Neuronal stem cell (in vitro differentiated cells): ENCODE measurements at regions not wholly inside any gene's neighbourhood (a gene's known extent, or its start where the extent isn't known, plus 50 kb on each side); places are given as distances from the start of the nearest gene placed in this dataset.

Experiments used
- DNase-seq: peaks from one replicate; pipeline ENCODE4 v3.0.0-alpha.2; 2013; ENCODE audit warnings: low spot score
- H2AFZ ChIP-seq: one replicate; pipeline ENCODE4 v1.6.1; 2013; ENCODE audit warnings: mild to moderate bottlenecking, low read length, inconsistent platforms
- H2AK5ac ChIP-seq: 2 replicates; pipeline ENCODE4 v1.6.1; 2013; ENCODE audit warnings: low read depth, mild to moderate bottlenecking, inconsistent platforms, low read length, moderate library complexity, mixed read lengths
- H2BK120ac ChIP-seq: 2 replicates; pipeline ENCODE4 v1.6.1; 2013; ENCODE audit warnings: low read depth, mild to moderate bottlenecking, inconsistent platforms, low read length, moderate library complexity, mixed read lengths
- H2BK12ac ChIP-seq: one replicate; pipeline ENCODE4 v1.6.1; 2013; ENCODE audit warnings: low read length, inconsistent platforms
- H2BK15ac ChIP-seq: 2 replicates; pipeline ENCODE4 v1.6.1; 2013; ENCODE audit warnings: mild to moderate bottlenecking, low read length, inconsistent platforms, mixed read lengths
- H2BK5ac ChIP-seq: one replicate; pipeline ENCODE4 v1.6.1; 2013; ENCODE audit warnings: inconsistent platforms, mild to moderate bottlenecking, low read length, moderate library complexity
- H3K14ac ChIP-seq: one replicate; pipeline ENCODE4 v1.6.1; 2013; ENCODE audit warnings: low read length, inconsistent platforms
- H3K18ac ChIP-seq: 2 replicates; pipeline ENCODE4 v1.6.1; 2013; ENCODE audit warnings: low read length, inconsistent platforms
- H3K23ac ChIP-seq: 2 replicates; pipeline ENCODE4 v1.6.1; 2013; ENCODE audit warnings: low read depth, mild to moderate bottlenecking, mixed read lengths, low read length, inconsistent platforms; ENCODE audit not compliant: poor library complexity
- H3K27ac ChIP-seq: replicated peaks from 3 replicates; pipeline ENCODE4 v1.5.1; 2013; ENCODE audit warnings: low read length, inconsistent platforms
- H3K27me3 ChIP-seq, 3 experiments: 2 replicates each; pipeline ENCODE4 v1.6.1; 2013; ENCODE audit warnings: low read length in 3 of 3, mild to moderate bottlenecking in 2 of 3, inconsistent platforms in 1 of 3, low read depth in 1 of 3, mixed read lengths in 1 of 3, moderate library complexity in 1 of 3; ENCODE audit not compliant: control insufficient read depth in 3 of 3, insufficient read depth in 3 of 3
- H3K36me3 ChIP-seq, 2 donors: replicated peaks in 1 of 2; 2 replicates each; pipeline ENCODE4 v1.6.1; 2013; ENCODE audit warnings: low read length in 2 of 2; ENCODE audit not compliant: control insufficient read depth in 2 of 2, insufficient read depth in 2 of 2
- H3K4ac ChIP-seq: 2 replicates; pipeline ENCODE4 v1.6.1; 2013; ENCODE audit warnings: inconsistent platforms, mild to moderate bottlenecking, low read length, moderate library complexity
- H3K4me1 ChIP-seq, 2 donors: 1 replicate in 1 of 2; 2 replicates in 1 of 2; pipeline ENCODE4 v1.6.1; 2013; ENCODE audit warnings: low read length in 2 of 2, low read depth in 1 of 2; ENCODE audit not compliant: control insufficient read depth in 2 of 2, insufficient read depth in 1 of 2
- H3K4me2 ChIP-seq: one replicate; pipeline ENCODE4 v1.6.1; 2013; ENCODE audit warnings: mild to moderate bottlenecking, low read length, inconsistent platforms; ENCODE audit not compliant: insufficient read depth, poor library complexity, severe bottlenecking
- H3K4me3 ChIP-seq, 2 donors: 2 replicates each; pipeline ENCODE4 v1.5.1; 2013; ENCODE audit warnings: low read length in 2 of 2, mild to moderate bottlenecking in 2 of 2, inconsistent platforms in 1 of 2, moderate library complexity in 1 of 2
- H3K79me1 ChIP-seq: one replicate; pipeline ENCODE4 v1.6.1; 2013; ENCODE audit warnings: low read depth, mild to moderate bottlenecking, inconsistent platforms, low read length, moderate library complexity
- H3K9ac ChIP-seq: one replicate; pipeline ENCODE4 v1.6.1; 2013; ENCODE audit warnings: mild to moderate bottlenecking, low read depth, low read length, inconsistent platforms; ENCODE audit not compliant: poor library complexity
- H3K9me3 ChIP-seq, 2 donors: replicated peaks in 1 of 2; 2 replicates each; pipeline versions ENCODE3 to v1.6.1; 2013; ENCODE audit warnings: low read length in 2 of 2, mild to moderate bottlenecking in 2 of 2, inconsistent platforms in 1 of 2, low read depth in 1 of 2, mixed read lengths in 1 of 2, moderate library complexity in 1 of 2; ENCODE audit not compliant: control insufficient read depth in 2 of 2, insufficient read depth in 1 of 2
- H4K8ac ChIP-seq: one replicate; pipeline ENCODE4 v1.6.1; 2013; ENCODE audit warnings: low read depth, mild to moderate bottlenecking, inconsistent platforms, low read length, moderate library complexity
- H4K91ac ChIP-seq: one replicate; pipeline ENCODE4 v1.6.1; 2013; ENCODE audit warnings: low read length, low read depth, mild to moderate bottlenecking, inconsistent platforms; ENCODE audit not compliant: poor library complexity
- WGBS, 2 donors: extraction: QIAGEN DNeasy Blood & Tissue Kit; methylation state at CpG; one replicate each; pipeline ENCODE4 v1.1.7; 2013; ENCODE audit warnings: missing lambda C conversion rate in 2 of 2, mixed read lengths in 1 of 2; ENCODE audit not compliant: insufficient read length in 2 of 2, insufficient replicate concordance in 1 of 2; ENCODE audit errors: extremely low coverage in 2 of 2; 5-methylcytosine and 5-hydroxymethylcytosine counted together

- H3K36me3 ChIP-seq = no peaks in the 10 kb centered on the region
- H3K4me1 ChIP-seq = no peaks in the 10 kb centered on the region
- no peaks in the 10 kb centered on the region for H3K27me3 ChIP-seq
- H3K9ac ChIP-seq = no peak overlapping the region
- H4K91ac ChIP-seq = no peak overlapping the region
- H3K79me1 ChIP-seq = no peaks in the 10 kb centered on the region
- H4K8ac ChIP-seq = no peak overlapping the region
- no peak overlapping the region for H2BK5ac ChIP-seq
- WGBS, 2 donors = no CpG with 5 or more reads among the region's 4 CpGs
- H3K4ac ChIP-seq = no peak overlapping the region
- DNase-seq = no peak
- no peak overlapping the region for H3K4me2 ChIP-seq
- no peak overlapping the region for H3K18ac ChIP-seq
- H2BK15ac ChIP-seq = no peak overlapping the region
- H2BK120ac ChIP-seq = no peak overlapping the region
- no peak overlapping the region for H3K23ac ChIP-seq
- H3K27ac ChIP-seq = no peak overlapping the region
- no peaks in the 10 kb centered on the region for H3K9me3 ChIP-seq
- H3K4me3 ChIP-seq = no peak overlapping the region
- H2AFZ ChIP-seq = no peak overlapping the region
- H3K14ac ChIP-seq = no peak overlapping the region
- no peak overlapping the region for H2BK12ac ChIP-seq
- H2AK5ac ChIP-seq = no peak overlapping the region
Measured at GRCh38 chr18:11215216-11215615, 65.8 kb upstream of the PIEZO2 start.

- Histone ChIP-seq H4K91ac (no peak overlapping the region), H3K79me1 (no peaks in the 10 kb centered on the region), H3K14ac (no peak overlapping the region), H3K4me3 (no peak overlapping the region), H3K4me1 (peaks cover 0 to 5% of the 10 kb centered on the region in 2 donors), H2AFZ (no peak overlapping the region), H2AK5ac (no peak overlapping the region), H4K8ac (no peak overlapping the region), H3K23ac (no peak overlapping the region), H3K4me2 (no peak overlapping the region), H3K9me3 (no peaks in the 10 kb centered on the region), H3K18ac (no peak overlapping the region), H3K4ac (no peak overlapping the region), H3K9ac (no peak overlapping the region), H2BK15ac (no peak overlapping the region), H2BK5ac (no peak overlapping the region), H3K36me3 (no peaks in the 10 kb centered on the region), H3K27me3 (no peaks in the 10 kb centered on the region), H2BK12ac (no peak overlapping the region), H2BK120ac (no peak overlapping the region), H3K27ac (no peak overlapping the region)
- WGBS, 2 donors = no CpG with 5 or more reads among the region's 3 CpGs
- no peak for DNase-seq
Measured at GRCh38 chr18:11204020-11204419, 54.7 kb upstream of the PIEZO2 start.

- H3K14ac ChIP-seq = no peak overlapping the region
- no peak overlapping the region for H2BK120ac ChIP-seq
- no peak overlapping the region for H4K91ac ChIP-seq
- no peak overlapping the region for H2BK15ac ChIP-seq
- H3K9ac ChIP-seq = no peak overlapping the region
- H3K4me1 ChIP-seq = peaks cover 0 to 5% of the 10 kb centered on the region in 2 donors
- H2AFZ ChIP-seq = no peak overlapping the region
- H3K23ac ChIP-seq = no peak overlapping the region
- H3K4me2 ChIP-seq = no peak overlapping the region
- H2AK5ac ChIP-seq = no peak overlapping the region
- H3K4ac ChIP-seq = no peak overlapping the region
- H3K36me3 ChIP-seq = no peaks in the 10 kb centered on the region
- H3K79me1 ChIP-seq = no peaks in the 10 kb centered on the region
- no peaks in the 10 kb centered on the region for H3K9me3 ChIP-seq
- no peak overlapping the region for H2BK12ac ChIP-seq
- WGBS, 2 donors = no CpG with 5 or more reads among the region's 3 CpGs
- no peak for DNase-seq
- no peak overlapping the region for H3K4me3 ChIP-seq
- H2BK5ac ChIP-seq = no peak overlapping the region
- no peaks in the 10 kb centered on the region for H3K27me3 ChIP-seq
- H3K18ac ChIP-seq = no peak overlapping the region
- H4K8ac ChIP-seq = no peak overlapping the region
- H3K27ac ChIP-seq = no peak overlapping the region
Measured at GRCh38 chr18:11199477-11199876, 50.1 kb upstream of the PIEZO2 start.
